ENCODE measurements at regions not wholly inside any gene's neighbourhood (a gene's known extent, or its start where the extent isn't known, plus 50 kb on each side); places are given as distances from the start of the nearest gene placed in this dataset.

DNA sequence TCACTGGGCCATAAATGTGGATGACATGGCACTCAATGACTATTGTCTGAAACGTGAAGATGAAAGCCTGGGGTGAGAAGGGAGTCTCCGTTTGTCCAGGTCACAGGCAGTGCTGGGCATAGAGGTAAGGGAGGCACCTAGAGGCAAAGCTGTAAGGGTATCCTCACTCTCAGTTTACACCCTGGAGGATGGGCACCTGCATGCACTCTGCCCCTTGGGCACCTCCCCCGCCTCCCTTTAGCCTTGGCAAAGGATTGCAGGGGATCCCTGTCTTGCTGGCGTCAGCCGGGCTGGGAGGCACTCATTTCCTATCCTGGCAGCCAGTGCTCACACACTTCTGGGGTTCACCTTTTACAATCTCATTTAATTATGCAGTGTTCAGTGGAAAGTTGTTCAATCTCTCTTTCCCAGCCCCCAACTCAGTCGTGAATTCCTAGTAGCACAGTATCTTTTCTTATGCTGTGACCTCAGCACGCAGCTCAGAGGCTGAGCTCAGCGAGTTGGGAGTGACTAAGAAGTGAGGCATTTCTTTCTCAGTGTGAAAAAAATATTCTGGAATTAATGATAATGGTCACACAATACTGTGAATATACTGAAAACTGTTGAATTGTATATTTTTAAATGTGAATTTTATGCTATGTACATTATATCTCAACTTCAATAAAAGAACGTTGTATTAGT is 866.6 kb downstream of the BRD1 start:
- TF ChIP-seq ZNF600 (tag by site-specific recombination; IDR thresholded peaks at IDR 0.05): no peak
- TF ChIP-seq BCL11A (tag by site-specific recombination; IDR thresholded peaks at IDR 0.05; ENCODE audit: low read depth): no peak
- TF ChIP-seq ZNF416 (tag by site-specific recombination; IDR thresholded peaks at IDR 0.05): no peak
- no peak for TF ChIP-seq ZSCAN5A (tag by site-specific recombination; IDR thresholded peaks at IDR 0.05)
- no peak for TF ChIP-seq ZNF571 (tag by site-specific recombination; IDR thresholded peaks at IDR 0.05)
- TF ChIP-seq SCRT1 (tag by site-specific recombination; IDR thresholded peaks at IDR 0.05; ENCODE audit: borderline replicate concordance): no peak
